Mammary epithelial cell (primary cell): ENCODE measurements at regions not wholly inside any gene's neighbourhood (a gene's known extent, or its start where the extent isn't known, plus 50 kb on each side); places are given as distances from the start of the nearest gene placed in this dataset.

Experiments
- EZH2 ChIP-seq: IDR thresholded peaks from 2 replicates; pipeline ENCODE4 v1.6.1; 2012; ENCODE audit warnings: low read length, inconsistent platforms, borderline replicate concordance
- TF ChIP-seq, protein P1 (sequence below), 2 donors: IDR thresholded peaks in 1 of 2; conservative IDR thresholded peaks in 1 of 2; 2 replicates each; pipeline ENCODE4 v1.5.1; 2011 to 2012; ENCODE audit warnings: inconsistent platforms in 2 of 2, low read length in 2 of 2, mild to moderate bottlenecking in 2 of 2, control low read depth in 1 of 2, low read depth in 1 of 2; ENCODE audit not compliant: insufficient read depth in 1 of 2; ENCODE audit errors: extremely low read depth in 1 of 2

DNA sequence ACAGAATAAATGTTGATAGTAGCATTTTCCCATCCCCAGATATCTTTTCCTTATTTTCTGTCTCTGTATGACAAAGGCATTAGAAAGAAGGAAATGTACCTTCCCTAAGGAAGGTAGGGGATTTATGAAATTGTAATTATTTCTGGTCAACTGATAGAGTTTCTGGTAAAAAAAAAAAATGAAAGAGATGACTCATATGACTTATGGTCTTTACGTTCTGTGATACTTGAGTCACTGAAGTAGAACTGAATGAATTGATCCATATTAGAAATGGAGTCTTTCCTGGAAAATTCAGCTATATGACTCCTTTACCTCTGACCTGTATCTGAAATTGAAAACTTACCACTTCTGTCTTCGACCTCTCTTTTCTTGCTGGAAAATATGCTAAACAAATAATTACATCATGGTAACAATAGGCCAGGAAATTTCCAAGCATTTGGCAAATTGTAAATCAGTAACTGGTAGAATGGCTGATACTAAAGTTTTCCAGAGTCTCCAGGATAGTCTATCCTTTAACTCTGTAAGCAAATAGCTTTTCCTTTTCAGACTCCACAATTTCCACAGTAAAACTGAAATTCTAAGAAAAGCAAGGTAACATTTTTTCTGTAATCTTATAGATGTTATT, 364.3 kb upstream of the PTBP2 start:
- TF ChIP-seq, protein P1, sequence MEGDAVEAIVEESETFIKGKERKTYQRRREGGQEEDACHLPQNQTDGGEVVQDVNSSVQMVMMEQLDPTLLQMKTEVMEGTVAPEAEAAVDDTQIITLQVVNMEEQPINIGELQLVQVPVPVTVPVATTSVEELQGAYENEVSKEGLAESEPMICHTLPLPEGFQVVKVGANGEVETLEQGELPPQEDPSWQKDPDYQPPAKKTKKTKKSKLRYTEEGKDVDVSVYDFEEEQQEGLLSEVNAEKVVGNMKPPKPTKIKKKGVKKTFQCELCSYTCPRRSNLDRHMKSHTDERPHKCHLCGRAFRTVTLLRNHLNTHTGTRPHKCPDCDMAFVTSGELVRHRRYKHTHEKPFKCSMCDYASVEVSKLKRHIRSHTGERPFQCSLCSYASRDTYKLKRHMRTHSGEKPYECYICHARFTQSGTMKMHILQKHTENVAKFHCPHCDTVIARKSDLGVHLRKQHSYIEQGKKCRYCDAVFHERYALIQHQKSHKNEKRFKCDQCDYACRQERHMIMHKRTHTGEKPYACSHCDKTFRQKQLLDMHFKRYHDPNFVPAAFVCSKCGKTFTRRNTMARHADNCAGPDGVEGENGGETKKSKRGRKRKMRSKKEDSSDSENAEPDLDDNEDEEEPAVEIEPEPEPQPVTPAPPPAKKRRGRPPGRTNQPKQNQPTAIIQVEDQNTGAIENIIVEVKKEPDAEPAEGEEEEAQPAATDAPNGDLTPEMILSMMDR (conservative IDR thresholded peaks at IDR 0.05 in 1 of 2, IDR thresholded peaks at IDR 0.05 in 1 of 2; ENCODE audit: extremely low read depth in 1 of 2, insufficient read depth in 1 of 2, low read depth in 1 of 2, low read length in 2 of 2): no peak
- no peak for TF ChIP-seq EZH2
